ENCODE measurements at regions not wholly inside any gene's neighbourhood (a gene's known extent, or its start where the extent isn't known, plus 50 kb on each side); places are given as distances from the start of the nearest gene placed in this dataset.

- WGBS, 10 experiments, result 61 to 100% (median 94%) methylated on average over 1 to 5 of the region's 5 CpGs
- Histone ChIP-seq H3K4me1 (replicated peaks in 1 of 2) (peaks cover 13 to 20% of the 10 kb centered on the region in 2 donors), H3K4me3 (no peak overlapping the region), H3K27ac (no peak overlapping the region)
- no peak for ATAC-seq (replicated peaks in 6 of 8)
- in situ Hi-C loops (cut with MboI; ENCODE audit: low pct_unique_long_range_greater_than_20kb in 2 of 9, low sequenced_read_pairs in 9 of 9, unreplicated experiment in 9 of 9), result no loop called here
Measured at GRCh38 chr9:80952363-80952922, 736.9 kb downstream of the TLE1 start.

GRCh38 chr9:80951675-80952074 is 737.7 kb downstream of the TLE1 start:
- no peak overlapping the region for H3K4me3 ChIP-seq
- WGBS, 10 experiments, result 29 to 100% (median 89%) methylated on average over 2 to 7 of the region's 7 CpGs
- no peak overlapping the region for H3K27ac ChIP-seq
- in situ Hi-C loops (cut with MboI; ENCODE audit: low pct_unique_long_range_greater_than_20kb in 2 of 9, low sequenced_read_pairs in 9 of 9, unreplicated experiment in 9 of 9), result no loop called here
- peaks cover 10 to 20% of the 10 kb centered on the region in 2 donors for H3K4me1 ChIP-seq (replicated peaks in 1 of 2)
- ATAC-seq (replicated peaks in 6 of 8), result peak in 2 of 8 experiments; percentile 44 to 68

GRCh38 chr9:80948876-80949275 is 740.5 kb downstream of the TLE1 start:
- WGBS, 10 experiments, result 10 to 96% (median 93%) methylated on average over 2 to 4 of the region's 4 CpGs; no CpG with 5 or more reads in 1 of the 10 experiments
- in situ Hi-C loops (cut with MboI; ENCODE audit: low pct_unique_long_range_greater_than_20kb in 2 of 9, low sequenced_read_pairs in 9 of 9, unreplicated experiment in 9 of 9), result no loop called here
- Histone ChIP-seq H3K4me3 (no peak overlapping the region), H3K27ac (no peak overlapping the region), H3K4me1 (replicated peaks in 1 of 2) (peaks cover 6 to 20% of the 10 kb centered on the region in 2 donors)
- no peak for ATAC-seq (replicated peaks in 6 of 8)

GRCh38 chr9:80948066-80948465 is 741.3 kb downstream of the TLE1 start:
- Histone ChIP-seq H3K4me1 (replicated peaks in 1 of 2) (peaks cover 6 to 20% of the 10 kb centered on the region in 2 donors), H3K4me3 (no peak overlapping the region), H3K27ac (no peak overlapping the region)
- 23 to 87% (median 54%) methylated on average over 1 to 3 of the region's 3 CpGs for WGBS, 10 experiments
- peak in 5 of 8 experiments; percentile 28 to 70 (median 41) for ATAC-seq (replicated peaks in 6 of 8)
- in situ Hi-C loops (cut with MboI; ENCODE audit: low pct_unique_long_range_greater_than_20kb in 2 of 9, low sequenced_read_pairs in 9 of 9, unreplicated experiment in 9 of 9), result no loop called here

- no peak for ATAC-seq (replicated peaks in 6 of 8)
- Histone ChIP-seq H3K27ac (no peak overlapping the region), H3K4me1 (replicated peaks in 1 of 2) (peaks cover 6 to 18% of the 10 kb centered on the region in 2 donors), H3K4me3 (no peak overlapping the region)
- in situ Hi-C loops (cut with MboI; ENCODE audit: low pct_unique_long_range_greater_than_20kb in 2 of 9, low sequenced_read_pairs in 9 of 9, unreplicated experiment in 9 of 9), result no loop called here
- WGBS, 10 experiments, result 0 to 100% (median 40%) methylated on average over 1 of the region's 1 CpG; no CpG with 5 or more reads in 5 of the 10 experiments
Measured at GRCh38 chr9:80946496-80947170, 742.7 kb downstream of the TLE1 start.

- Histone ChIP-seq H3K4me3 (no peak overlapping the region), H3K27ac (no peak overlapping the region), H3K4me1 (replicated peaks in 1 of 2) (peaks cover 6 to 18% of the 10 kb centered on the region in 2 donors)
- in situ Hi-C loops (cut with MboI; ENCODE audit: low pct_unique_long_range_greater_than_20kb in 2 of 9, low sequenced_read_pairs in 9 of 9, unreplicated experiment in 9 of 9), result no loop called here
- no peak for ATAC-seq (replicated peaks in 6 of 8)
- 46 to 83% (median 75%) methylated on average over 1 to 2 of the region's 2 CpGs; no CpG with 5 or more reads in 1 of the 10 experiments for WGBS, 10 experiments
Measured at GRCh38 chr9:80945436-80945835, 743.9 kb downstream of the TLE1 start.

- ATAC-seq (replicated peaks in 6 of 8), result no peak
- Histone ChIP-seq H3K4me1 (replicated peaks in 1 of 2) (no peaks in the 10 kb centered on the region), H3K27ac (no peak overlapping the region), H3K4me3 (no peak overlapping the region)
- in situ Hi-C loops (cut with MboI; ENCODE audit: low pct_unique_long_range_greater_than_20kb in 2 of 9, low sequenced_read_pairs in 9 of 9, unreplicated experiment in 9 of 9), result no loop called here
- 86 to 100% (median 100%) methylated on average over 1 of the region's 1 CpG; no CpG with 5 or more reads in 1 of the 10 experiments for WGBS, 10 experiments
Measured at GRCh38 chr9:80937645-80938044, 751.7 kb downstream of the TLE1 start.

- in situ Hi-C loops (cut with MboI; ENCODE audit: low pct_unique_long_range_greater_than_20kb in 2 of 9, low sequenced_read_pairs in 9 of 9, unreplicated experiment in 9 of 9), result no loop called here
- Histone ChIP-seq H3K4me3 (no peak overlapping the region), H3K27ac (no peak overlapping the region), H3K4me1 (replicated peaks in 1 of 2) (no peaks in the 10 kb centered on the region)
- 80 to 100% (median 97%) methylated on average over 2 to 3 of the region's 3 CpGs; no CpG with 5 or more reads in 2 of the 10 experiments for WGBS, 10 experiments
- no peak for ATAC-seq (replicated peaks in 6 of 8)
Measured at GRCh38 chr9:80934095-80934494, 755.3 kb downstream of the TLE1 start.

GRCh38 chr9:80932947-80933780 is 756.2 kb downstream of the TLE1 start:
- ATAC-seq (replicated peaks in 6 of 8), result no peak
- Histone ChIP-seq H3K4me3 (no peak overlapping the region), H3K27ac (no peak overlapping the region), H3K4me1 (replicated peaks in 1 of 2) (no peaks in the 10 kb centered on the region)
- WGBS, 10 experiments, result 2 to 100% (median 76%) methylated on average over 1 to 7 of the region's 7 CpGs; no CpG with 5 or more reads in 1 of the 10 experiments
- in situ Hi-C loops (cut with MboI; ENCODE audit: low pct_unique_long_range_greater_than_20kb in 2 of 9, low sequenced_read_pairs in 9 of 9, unreplicated experiment in 9 of 9), result no loop called here

GRCh38 chr9:80932181-80932580 is 757.2 kb downstream of the TLE1 start:
- no peak overlapping the region for H3K27ac ChIP-seq
- H3K4me1 ChIP-seq (replicated peaks in 1 of 2), result no peaks in the 10 kb centered on the region
- 10 to 63% (median 43%) methylated on average over 1 to 3 of the region's 3 CpGs; no CpG with 5 or more reads in 1 of the 10 experiments for WGBS, 10 experiments
- H3K4me3 ChIP-seq, result no peak overlapping the region
- in situ Hi-C loops (cut with MboI; ENCODE audit: low pct_unique_long_range_greater_than_20kb in 2 of 9, low sequenced_read_pairs in 9 of 9, unreplicated experiment in 9 of 9), result no loop called here
- no peak for ATAC-seq (replicated peaks in 6 of 8)

- H3K27ac ChIP-seq, result no peak overlapping the region
- H3K4me3 ChIP-seq, result no peak overlapping the region
- WGBS, 10 experiments, result 20 to 100% (median 79%) methylated on average over 1 to 3 of the region's 3 CpGs; no CpG with 5 or more reads in 2 of the 10 experiments
- in situ Hi-C loops (cut with MboI; ENCODE audit: low pct_unique_long_range_greater_than_20kb in 2 of 9, low sequenced_read_pairs in 9 of 9, unreplicated experiment in 9 of 9), result no loop called here
- no peaks in the 10 kb centered on the region for H3K4me1 ChIP-seq (replicated peaks in 1 of 2)
- no peak for ATAC-seq (replicated peaks in 6 of 8)
Measured at GRCh38 chr9:80931163-80931562, 758.2 kb downstream of the TLE1 start.

- no peak for ATAC-seq (replicated peaks in 6 of 8)
- in situ Hi-C loops (cut with MboI; ENCODE audit: low pct_unique_long_range_greater_than_20kb in 2 of 9, low sequenced_read_pairs in 9 of 9, unreplicated experiment in 9 of 9), result no loop called here
- H3K4me1 ChIP-seq (replicated peaks in 1 of 2), result no peaks in the 10 kb centered on the region
- no peak overlapping the region for H3K27ac ChIP-seq
- no peak overlapping the region for H3K4me3 ChIP-seq
Measured at GRCh38 chr9:80928697-80929096, 760.6 kb downstream of the TLE1 start.

- ATAC-seq (replicated peaks in 6 of 8), result no peak
- WGBS, 10 experiments, result 30 to 100% (median 83%) methylated on average over 2 to 3 of the region's 3 CpGs; no CpG with 5 or more reads in 3 of the 10 experiments
- H3K4me3 ChIP-seq, result no peak overlapping the region
- no peaks in the 10 kb centered on the region for H3K4me1 ChIP-seq (replicated peaks in 1 of 2)
- no peak overlapping the region for H3K27ac ChIP-seq
- in situ Hi-C loops (cut with MboI; ENCODE audit: low pct_unique_long_range_greater_than_20kb in 2 of 9, low sequenced_read_pairs in 9 of 9, unreplicated experiment in 9 of 9), result no loop called here
Measured at GRCh38 chr9:80926611-80927010, 762.7 kb downstream of the TLE1 start.
